H1 (cell line): ENCODE measurements at regions not wholly inside any gene's neighbourhood (a gene's known extent, or its start where the extent isn't known, plus 50 kb on each side); places are given as distances from the start of the nearest gene placed in this dataset.

Experiments used
- CHD7 ChIP-seq: fragments of 300-600 bp; sonication (generic); IDR thresholded peaks from 2 replicates; pipeline ENCODE4 v1.7.1; 2012; ENCODE audit warnings: low read length, moderate library complexity, mild to moderate bottlenecking, inconsistent platforms; ENCODE audit not compliant: insufficient replicate concordance
- EP300 ChIP-seq, 2 experiments: IDR thresholded peaks; 1 replicate in 1 of 2; 2 replicates in 1 of 2; pipeline ENCODE4 v1.6.1; 2011 to 2012; ENCODE audit warnings: low read depth in 2 of 2, low read length in 2 of 2, mild to moderate bottlenecking in 2 of 2, borderline replicate concordance in 1 of 2, inconsistent platforms in 1 of 2, moderate library complexity in 1 of 2
- KDM1A ChIP-seq: fragments of 200-600, 300-600 bp; sonication (generic); IDR thresholded peaks from 2 replicates; pipeline ENCODE4 v1.7.1; 2016; ENCODE audit warnings: mild to moderate bottlenecking, low read length, borderline replicate concordance
- KDM5A ChIP-seq: fragments of 200-600 bp; IDR thresholded peaks from 2 replicates; pipeline ENCODE4 v1.7.1; 2012; ENCODE audit warnings: mild to moderate bottlenecking, low read length, inconsistent platforms, mixed read lengths
- POLR2AphosphoS5 ChIP-seq: IDR thresholded peaks from 2 replicates; pipeline ENCODE4 v1.6.1; 2011; ENCODE audit warnings: low read depth, low read length
- RNF2 ChIP-seq: fragments of 200-900, 300-1000 bp; sonication (generic); IDR thresholded peaks from 2 replicates; pipeline ENCODE4 v1.7.1; 2016; ENCODE audit warnings: borderline replicate concordance, low read depth, mild to moderate bottlenecking, antibody characterized with exemption, low read length; ENCODE audit not compliant: poor library complexity, severe bottlenecking; ENCODE audit errors: missing control alignments
- TAF1 ChIP-seq: IDR thresholded peaks from 2 replicates; pipeline ENCODE4 v1.6.1; 2011; ENCODE audit warnings: mild to moderate bottlenecking, low read depth, low read length
- TF ChIP-seq, protein P1 (sequence below), 3 experiments: IDR thresholded peaks; 1 replicate in 2 of 3; 2 replicates in 1 of 3; pipeline versions ENCODE4 v1.5.1 to v1.6.1; 2011; ENCODE audit warnings: low read length in 3 of 3, mild to moderate bottlenecking in 3 of 3, inconsistent platforms in 2 of 3, low read depth in 1 of 3, moderate library complexity in 1 of 3; ENCODE audit not compliant: insufficient read depth in 1 of 3; ENCODE audit errors: control extremely low read depth in 1 of 3

- TF ChIP-seq EP300 (IDR thresholded peaks at IDR 0.05; ENCODE audit: borderline replicate concordance in 1 of 2, low read depth in 2 of 2, low read length in 2 of 2) (no peak), TAF1 (no peak), CHD7 (no peak), KDM5A (no peak), POLR2AphosphoS5 (no peak), RNF2 (no peak), KDM1A (no peak)
- TF ChIP-seq, protein P1, sequence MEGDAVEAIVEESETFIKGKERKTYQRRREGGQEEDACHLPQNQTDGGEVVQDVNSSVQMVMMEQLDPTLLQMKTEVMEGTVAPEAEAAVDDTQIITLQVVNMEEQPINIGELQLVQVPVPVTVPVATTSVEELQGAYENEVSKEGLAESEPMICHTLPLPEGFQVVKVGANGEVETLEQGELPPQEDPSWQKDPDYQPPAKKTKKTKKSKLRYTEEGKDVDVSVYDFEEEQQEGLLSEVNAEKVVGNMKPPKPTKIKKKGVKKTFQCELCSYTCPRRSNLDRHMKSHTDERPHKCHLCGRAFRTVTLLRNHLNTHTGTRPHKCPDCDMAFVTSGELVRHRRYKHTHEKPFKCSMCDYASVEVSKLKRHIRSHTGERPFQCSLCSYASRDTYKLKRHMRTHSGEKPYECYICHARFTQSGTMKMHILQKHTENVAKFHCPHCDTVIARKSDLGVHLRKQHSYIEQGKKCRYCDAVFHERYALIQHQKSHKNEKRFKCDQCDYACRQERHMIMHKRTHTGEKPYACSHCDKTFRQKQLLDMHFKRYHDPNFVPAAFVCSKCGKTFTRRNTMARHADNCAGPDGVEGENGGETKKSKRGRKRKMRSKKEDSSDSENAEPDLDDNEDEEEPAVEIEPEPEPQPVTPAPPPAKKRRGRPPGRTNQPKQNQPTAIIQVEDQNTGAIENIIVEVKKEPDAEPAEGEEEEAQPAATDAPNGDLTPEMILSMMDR (IDR thresholded peaks at IDR 0.05; ENCODE audit: control extremely low read depth in 1 of 3, insufficient read depth in 1 of 3, low read depth in 1 of 3, low read length in 3 of 3) = no peak
These were observed 98.4 kb downstream of the PERP start for GRCh38 chr6:138008791-138009190.
